Stimulated activated naive CD8-positive, alpha-beta T cell treated with anti-CD3 and anti-CD28 coated beads, Interleukin-15, amount 100 ng/mL, for 72 hours (primary cell): ENCODE measurements at regions not wholly inside any gene's neighbourhood (a gene's known extent, or its start where the extent isn't known, plus 50 kb on each side); places are given as distances from the start of the nearest gene placed in this dataset.

Experiments used
- ATAC-seq: fragments of 150-1000 bp; cut with Tn5 transposase; 2 replicates; pipeline ENCODE4 v1.10.0; 2021; ENCODE audit warnings: mild to moderate bottlenecking, moderate library complexity
- DNase-seq, 2 donors: peaks; one replicate each; pipeline ENCODE4 v3.0.0; 2021 to 2022
- H3K27ac Mint-ChIP-seq, 2 donors: one replicate each; pipeline ENCODE4 v1.8.0; 2022; ENCODE audit warnings: mild to moderate bottlenecking in 2 of 2, mixed read lengths in 2 of 2, moderate library complexity in 2 of 2
- H3K27me3 Mint-ChIP-seq: one replicate; pipeline ENCODE4 v1.8.0; 2022; ENCODE audit warnings: mixed read lengths
- H3K4me1 Mint-ChIP-seq: one replicate; pipeline ENCODE4 v1.8.0; 2022; ENCODE audit warnings: mild to moderate bottlenecking, mixed read lengths
- H3K4me3 Mint-ChIP-seq, 2 donors: one replicate each; pipeline ENCODE4 v1.8.0; 2022; ENCODE audit warnings: mild to moderate bottlenecking in 2 of 2, mixed read lengths in 2 of 2, moderate library complexity in 1 of 2
- H3K9me3 Mint-ChIP-seq, 2 donors: one replicate each; pipeline ENCODE4 v1.8.0; 2022; ENCODE audit warnings: mixed read lengths in 2 of 2

DNA sequence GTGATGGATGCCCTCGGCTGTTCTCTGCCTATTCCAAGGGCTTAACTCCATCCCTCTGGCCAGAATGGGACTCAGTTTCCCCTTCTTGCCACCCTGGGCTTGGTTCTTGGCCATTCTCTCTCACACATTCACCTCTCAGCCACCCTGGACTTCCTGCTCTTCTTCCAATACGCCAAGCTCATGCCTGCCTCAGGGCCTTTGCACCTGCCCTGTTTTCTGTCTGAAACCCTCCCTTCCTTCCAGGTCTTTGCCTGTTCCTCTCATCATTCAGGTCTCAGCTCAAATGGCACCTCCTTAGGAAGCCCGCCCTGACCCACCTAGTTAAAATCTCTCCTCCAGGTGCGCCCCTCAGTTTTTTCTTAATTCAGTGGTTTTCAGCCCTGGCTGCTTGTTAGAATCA is 76.6 kb upstream of the TP53I11 start:
- DNase-seq, result no peak
- no peaks in the 10 kb centered on the region for H3K9me3 Mint-ChIP-seq
- H3K4me1 Mint-ChIP-seq, result peaks cover 13% of the 10 kb centered on the region
- peaks cover under 1% of the 10 kb centered on the region for H3K27me3 Mint-ChIP-seq
- ATAC-seq, result no peak
- H3K4me3 Mint-ChIP-seq, result no peak overlapping the region
- H3K27ac Mint-ChIP-seq, result no peak overlapping the region

DNA sequence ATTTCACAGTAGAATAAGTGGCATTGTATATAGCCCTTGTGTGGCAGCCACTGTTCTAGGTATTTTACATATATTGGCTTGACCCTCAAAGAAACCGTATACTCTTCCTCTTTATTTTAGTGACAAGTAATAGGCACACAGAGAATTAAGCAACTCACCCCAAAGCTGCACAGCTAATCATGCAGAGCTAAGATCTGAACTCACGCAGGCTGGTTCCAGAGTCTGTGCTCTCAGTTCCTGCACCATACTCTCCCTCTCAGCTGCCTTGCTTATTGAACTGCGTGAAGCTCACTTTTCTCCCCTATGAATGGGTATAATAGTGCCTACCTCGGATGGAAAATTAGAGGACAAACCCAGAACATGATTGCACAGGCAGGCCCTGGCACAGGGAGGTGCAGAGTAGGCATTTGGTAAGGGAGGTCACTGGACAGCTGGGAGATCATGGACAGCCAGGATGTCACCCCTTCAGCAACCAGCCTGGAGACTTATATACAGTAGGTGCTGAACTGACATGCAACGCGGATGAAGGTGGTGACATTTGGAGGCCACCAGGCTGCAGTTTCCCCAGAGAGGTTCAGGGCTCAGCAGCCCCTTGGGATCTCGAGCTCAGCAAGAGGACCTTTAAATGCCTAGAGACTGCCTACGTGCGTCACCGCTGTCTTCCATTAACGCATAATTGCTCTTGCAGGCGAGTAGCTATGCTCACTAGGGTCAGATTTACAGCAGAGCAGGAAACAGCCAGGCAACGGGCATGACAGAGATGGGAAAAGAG is 78.4 kb upstream of the TP53I11 start:
- Mint-ChIP-seq H3K27me3 (peaks cover 7% of the 10 kb centered on the region), H3K27ac (no peak overlapping the region), H3K4me3 (no peak overlapping the region), H3K4me1 (peaks cover 17% of the 10 kb centered on the region), H3K9me3 (no peaks in the 10 kb centered on the region)
- ATAC-seq (no peak), DNase-seq (no peak)

DNA sequence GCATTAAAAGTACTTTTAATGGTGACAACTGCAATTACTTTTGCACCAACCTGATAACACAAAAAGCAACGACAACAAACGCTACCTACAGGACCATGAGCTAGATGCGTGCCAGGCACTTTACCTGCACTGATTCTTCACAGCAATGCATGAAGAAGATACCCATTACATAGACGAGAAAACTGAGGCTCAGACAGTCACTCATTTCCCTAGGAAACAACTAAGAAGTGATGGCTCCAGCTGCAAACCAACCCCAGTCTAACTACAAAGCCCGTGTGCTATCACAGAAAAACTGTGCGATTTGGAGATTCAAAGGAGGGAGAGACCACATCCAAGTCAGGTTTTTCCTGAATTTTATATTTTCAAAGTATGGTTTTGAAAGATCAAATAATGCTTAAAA is 80.1 kb upstream of the TP53I11 start:
- ATAC-seq (no peak), DNase-seq (no peak)
- H3K4me3 Mint-ChIP-seq, result no peak overlapping the region
- H3K27me3 Mint-ChIP-seq, result peaks cover 7% of the 10 kb centered on the region
- no peaks in the 10 kb centered on the region for H3K9me3 Mint-ChIP-seq
- H3K27ac Mint-ChIP-seq, result no peak overlapping the region
- H3K4me1 Mint-ChIP-seq, result peaks cover 11% of the 10 kb centered on the region

DNA sequence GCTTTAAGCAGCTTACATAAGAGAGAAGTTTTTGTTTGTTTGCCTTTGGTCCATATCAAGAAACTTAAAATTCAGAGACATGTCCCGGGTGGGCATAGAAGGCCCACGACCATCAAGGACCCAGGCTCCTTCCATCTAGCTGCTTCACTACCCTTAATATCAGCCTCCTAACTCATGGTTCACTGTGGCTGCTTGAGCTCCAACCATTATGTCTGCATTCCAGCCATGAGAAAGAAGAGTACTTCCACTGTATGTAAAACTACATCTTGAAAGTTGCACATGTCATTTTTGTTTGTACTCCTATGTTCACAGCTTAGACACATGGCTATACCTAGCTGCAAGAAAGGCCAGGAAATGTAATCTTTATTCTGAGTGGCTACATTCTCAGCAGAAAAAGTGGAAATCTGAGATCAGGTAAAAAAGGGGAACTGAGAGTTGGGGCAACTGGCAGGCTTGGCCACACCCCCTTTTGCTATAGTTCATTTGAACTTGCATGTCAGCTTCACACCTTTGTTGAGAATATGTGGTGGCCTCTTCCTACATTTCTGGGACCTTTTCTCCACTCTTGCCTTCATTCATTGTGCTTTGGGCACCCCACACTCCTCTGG is 81.3 kb upstream of the TP53I11 start:
- Mint-ChIP-seq H3K4me3 (no peak overlapping the region), H3K27ac (no peak overlapping the region), H3K27me3 (peaks cover 7% of the 10 kb centered on the region), H3K4me1 (peaks cover 4% of the 10 kb centered on the region), H3K9me3 (peaks cover 0 to 2% of the 10 kb centered on the region in 2 donors)
- no peak for ATAC-seq
- no peak for DNase-seq

DNA sequence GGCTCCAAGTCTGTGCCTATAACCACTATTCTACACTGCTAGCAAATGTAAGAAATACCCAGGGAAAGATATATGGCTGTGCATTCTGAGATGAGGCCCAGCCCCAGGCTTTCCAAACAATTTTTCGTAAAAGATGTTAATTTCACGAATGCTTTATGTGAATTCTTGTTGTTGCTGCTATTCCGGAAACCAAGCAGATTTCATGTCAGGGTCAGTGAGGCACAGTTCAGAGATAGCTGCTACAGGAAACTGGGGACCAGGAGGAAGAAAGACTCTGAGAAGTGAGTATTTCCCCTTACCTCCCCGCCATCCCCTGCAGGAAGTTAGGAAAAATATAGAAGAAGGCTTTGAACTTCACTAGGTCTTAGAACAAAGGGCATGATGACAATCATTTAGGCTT is 84.7 kb upstream of the TP53I11 start:
- Mint-ChIP-seq H3K27me3 (peaks cover 7% of the 10 kb centered on the region), H3K9me3 (peaks cover 3 to 19% of the 10 kb centered on the region in 2 donors), H3K4me1 (peaks cover 4% of the 10 kb centered on the region), H3K27ac (no peak overlapping the region), H3K4me3 (no peak overlapping the region)
- no peak for DNase-seq
- no peak for ATAC-seq

DNA sequence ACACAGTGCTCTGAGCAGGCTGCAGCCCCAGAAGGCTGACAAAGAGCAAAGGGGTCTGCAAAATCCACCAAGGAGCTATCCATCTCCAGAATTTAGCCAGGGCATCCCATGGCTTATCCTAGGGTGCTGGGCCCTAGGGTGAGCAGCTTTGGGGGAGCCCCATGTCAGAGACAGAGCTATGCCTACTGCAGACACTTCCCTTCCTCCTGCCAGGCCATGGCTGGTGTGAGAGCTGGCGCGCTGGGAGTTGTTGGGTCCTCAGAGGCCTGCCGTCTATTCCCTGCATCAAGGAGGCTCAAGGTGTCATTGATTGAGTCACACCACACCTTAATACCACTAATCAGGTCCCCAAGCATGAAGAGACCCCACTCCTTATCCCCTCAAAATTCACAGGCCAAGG is 85.3 kb upstream of the TP53I11 start:
- ATAC-seq, result no peak
- no peak for DNase-seq
- Mint-ChIP-seq H3K27ac (no peak overlapping the region), H3K4me3 (no peak overlapping the region), H3K4me1 (peaks cover 4% of the 10 kb centered on the region), H3K27me3 (peaks cover 7% of the 10 kb centered on the region), H3K9me3 (peaks cover 3 to 19% of the 10 kb centered on the region in 2 donors)

DNA sequence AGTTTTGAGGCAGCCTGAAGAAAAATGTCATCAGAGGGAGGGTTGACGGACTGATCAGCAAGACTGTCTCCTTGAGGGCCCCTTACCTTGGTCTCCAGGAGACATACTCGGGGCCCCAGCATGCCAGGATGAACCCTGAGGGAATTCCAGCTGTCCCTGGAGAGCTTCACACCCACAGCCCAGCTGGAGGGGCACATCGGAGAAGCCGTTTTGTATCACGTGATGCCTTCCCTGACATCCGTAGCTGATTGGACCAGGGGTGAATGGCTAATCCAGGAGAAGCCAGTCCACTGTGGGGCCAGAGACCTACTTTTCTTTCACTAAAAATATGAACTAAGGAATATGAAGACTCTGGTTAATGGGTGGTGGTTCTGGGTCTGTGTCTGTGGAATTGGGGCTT is 86.0 kb upstream of the TP53I11 start:
- DNase-seq, result no peak
- Mint-ChIP-seq H3K9me3 (peaks cover 3 to 19% of the 10 kb centered on the region in 2 donors), H3K4me3 (no peak overlapping the region), H3K27ac (no peak overlapping the region), H3K27me3 (peaks cover 7% of the 10 kb centered on the region), H3K4me1 (peaks cover 4% of the 10 kb centered on the region)
- ATAC-seq, result no peak

DNA sequence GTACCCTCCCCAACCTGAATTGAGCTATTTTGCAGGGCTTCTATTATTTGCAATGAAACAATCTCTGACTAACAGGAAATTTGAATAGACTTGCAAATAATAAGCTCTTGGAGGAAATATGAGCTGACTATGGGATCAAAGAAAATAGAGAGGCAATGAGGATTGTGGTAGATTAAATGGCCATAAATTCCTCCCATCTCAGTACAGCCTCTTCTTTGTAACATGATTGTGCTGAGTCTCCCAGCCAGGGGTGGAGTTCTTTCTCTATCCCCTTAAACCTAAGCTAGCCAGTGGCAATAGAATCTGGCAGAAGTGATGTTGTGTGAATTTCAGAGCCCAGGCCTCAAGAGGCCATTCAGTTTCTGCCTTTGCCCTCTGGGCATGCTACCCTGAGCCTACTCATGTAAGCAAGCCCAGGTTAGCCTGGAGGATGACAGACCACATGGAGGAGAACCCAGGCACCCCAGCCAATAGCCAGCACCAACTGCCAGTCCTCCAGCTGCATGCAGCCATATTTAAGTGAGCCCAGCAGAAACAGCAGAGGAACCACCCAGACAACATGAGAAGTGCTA is 86.8 kb upstream of the TP53I11 start:
- ATAC-seq (no peak), DNase-seq (no peak)
- Mint-ChIP-seq H3K4me1 (peaks cover 1% of the 10 kb centered on the region), H3K27ac (no peak overlapping the region), H3K27me3 (peaks cover 4% of the 10 kb centered on the region), H3K4me3 (no peak overlapping the region), H3K9me3 (peaks cover 3 to 19% of the 10 kb centered on the region in 2 donors)

DNA sequence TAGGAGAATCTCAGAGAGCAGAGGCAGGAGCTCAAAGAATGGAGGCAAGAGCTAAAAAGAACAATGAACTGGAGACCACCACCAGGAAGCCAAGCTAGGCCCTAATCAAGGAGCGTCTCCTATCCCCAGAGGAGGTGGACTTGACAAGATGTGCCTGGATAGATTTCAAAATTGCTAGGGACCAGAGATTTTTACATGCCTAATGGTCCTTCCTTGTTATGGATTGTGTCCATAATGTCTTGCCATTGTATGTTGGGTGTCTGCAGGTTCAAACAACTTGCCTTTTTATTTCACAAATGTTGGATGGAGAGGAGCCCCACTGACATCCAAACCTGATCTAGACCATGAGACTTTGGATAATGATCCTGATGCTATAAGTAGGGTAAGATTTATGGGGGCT is 88.2 kb upstream of the TP53I11 start:
- H3K4me3 Mint-ChIP-seq, result no peak overlapping the region
- peaks cover 3 to 19% of the 10 kb centered on the region in 2 donors for H3K9me3 Mint-ChIP-seq
- no peak for ATAC-seq
- no peaks in the 10 kb centered on the region for H3K27me3 Mint-ChIP-seq
- H3K4me1 Mint-ChIP-seq, result no peaks in the 10 kb centered on the region
- no peak for DNase-seq
- no peak overlapping the region for H3K27ac Mint-ChIP-seq

DNA sequence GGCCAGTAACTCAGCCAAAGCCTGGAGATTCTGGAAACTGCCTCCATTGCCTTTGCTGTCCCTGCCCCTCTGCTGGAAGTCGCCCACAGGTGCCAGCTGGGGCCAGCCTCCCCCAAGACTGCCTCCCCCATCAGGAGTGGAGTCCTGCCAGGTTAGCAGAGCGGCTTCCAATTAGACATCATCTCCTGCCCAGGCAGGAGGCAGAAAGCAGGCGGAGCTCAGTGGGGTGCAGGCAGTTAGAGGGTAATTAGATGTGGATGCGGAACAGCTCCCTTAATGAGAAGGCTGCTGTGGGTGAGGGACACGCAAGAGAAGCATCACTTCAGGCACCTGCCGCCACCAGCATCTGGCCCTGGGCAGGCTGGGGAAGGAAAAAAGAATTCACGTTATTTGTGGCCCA is 90.9 kb upstream of the TP53I11 start:
- DNase-seq, result no peak
- Mint-ChIP-seq H3K9me3 (peaks cover 3 to 19% of the 10 kb centered on the region in 2 donors), H3K27ac (no peak overlapping the region), H3K27me3 (no peaks in the 10 kb centered on the region), H3K4me3 (no peak overlapping the region), H3K4me1 (peaks cover 9% of the 10 kb centered on the region)
- no peak for ATAC-seq

DNA sequence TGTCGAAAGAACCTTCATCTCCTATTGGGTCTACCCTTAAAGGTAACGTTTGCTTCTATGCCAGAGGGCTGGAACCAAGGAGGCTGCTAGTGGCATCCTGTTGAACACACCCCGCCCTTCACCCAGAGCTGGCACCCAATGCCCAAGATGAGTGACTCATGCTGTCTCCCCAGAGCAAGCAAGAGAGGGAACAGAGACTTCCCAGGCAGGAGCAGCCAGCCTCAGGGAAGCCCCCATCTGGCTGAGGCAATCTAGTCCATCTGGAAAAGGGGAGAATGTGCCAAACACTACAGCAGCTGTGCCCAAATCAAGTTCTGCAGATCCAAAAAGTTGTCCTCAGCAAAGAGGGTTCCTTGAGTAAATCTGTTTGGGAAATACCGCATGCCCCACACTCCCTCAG is 91.9 kb upstream of the TP53I11 start:
- ATAC-seq, result no peak

DNA sequence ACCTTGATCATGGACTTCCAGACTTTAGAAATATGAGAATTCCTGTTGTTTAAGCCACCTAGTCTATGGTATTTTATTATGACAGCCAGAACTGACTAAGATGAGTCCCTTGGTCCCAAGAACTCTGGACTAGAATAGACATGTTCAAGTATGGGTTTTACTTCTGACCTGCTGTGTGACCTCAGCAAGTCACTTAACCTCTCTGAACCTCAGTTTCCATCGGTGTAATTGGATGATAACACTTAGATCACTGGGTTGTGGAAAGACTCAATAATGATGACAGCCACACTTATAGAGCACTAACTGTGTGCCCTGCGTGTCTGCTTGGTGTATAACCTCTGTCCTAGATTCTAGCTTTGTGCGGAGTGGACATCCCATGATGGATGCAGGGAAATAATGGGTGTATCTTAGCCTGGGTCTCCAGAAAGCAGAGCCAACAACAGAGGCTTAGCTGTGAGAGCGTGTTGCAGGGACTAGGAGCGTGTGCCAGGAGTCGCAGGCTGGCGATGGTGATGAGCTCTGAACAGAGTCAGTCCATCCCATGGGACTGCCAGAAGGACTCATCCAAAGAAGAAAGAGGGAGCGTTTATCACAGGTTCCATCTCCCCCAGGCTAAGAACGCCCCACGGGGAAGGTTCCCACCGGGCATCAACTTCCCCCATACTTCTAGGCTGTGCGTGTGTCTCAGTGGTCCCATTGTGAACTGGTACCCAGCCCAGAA is 93.2 kb upstream of the TP53I11 start:
- Mint-ChIP-seq H3K9me3 (peaks cover 0 to 6% of the 10 kb centered on the region in 2 donors), H3K4me3 (no peak overlapping the region), H3K4me1 (peaks cover 9% of the 10 kb centered on the region), H3K27ac (no peak overlapping the region), H3K27me3 (no peaks in the 10 kb centered on the region)
- no peak for DNase-seq
- ATAC-seq, result no peak

More for the DNA sequence above, 91.9 kb upstream of the TP53I11 start:
- no peak overlapping the region for H3K27ac Mint-ChIP-seq
- H3K27me3 Mint-ChIP-seq, result no peaks in the 10 kb centered on the region
- no peak for DNase-seq
- H3K4me1 Mint-ChIP-seq, result peaks cover 9% of the 10 kb centered on the region
- H3K9me3 Mint-ChIP-seq, result peaks cover 0 to 19% of the 10 kb centered on the region in 2 donors
- no peak overlapping the region for H3K4me3 Mint-ChIP-seq

DNA sequence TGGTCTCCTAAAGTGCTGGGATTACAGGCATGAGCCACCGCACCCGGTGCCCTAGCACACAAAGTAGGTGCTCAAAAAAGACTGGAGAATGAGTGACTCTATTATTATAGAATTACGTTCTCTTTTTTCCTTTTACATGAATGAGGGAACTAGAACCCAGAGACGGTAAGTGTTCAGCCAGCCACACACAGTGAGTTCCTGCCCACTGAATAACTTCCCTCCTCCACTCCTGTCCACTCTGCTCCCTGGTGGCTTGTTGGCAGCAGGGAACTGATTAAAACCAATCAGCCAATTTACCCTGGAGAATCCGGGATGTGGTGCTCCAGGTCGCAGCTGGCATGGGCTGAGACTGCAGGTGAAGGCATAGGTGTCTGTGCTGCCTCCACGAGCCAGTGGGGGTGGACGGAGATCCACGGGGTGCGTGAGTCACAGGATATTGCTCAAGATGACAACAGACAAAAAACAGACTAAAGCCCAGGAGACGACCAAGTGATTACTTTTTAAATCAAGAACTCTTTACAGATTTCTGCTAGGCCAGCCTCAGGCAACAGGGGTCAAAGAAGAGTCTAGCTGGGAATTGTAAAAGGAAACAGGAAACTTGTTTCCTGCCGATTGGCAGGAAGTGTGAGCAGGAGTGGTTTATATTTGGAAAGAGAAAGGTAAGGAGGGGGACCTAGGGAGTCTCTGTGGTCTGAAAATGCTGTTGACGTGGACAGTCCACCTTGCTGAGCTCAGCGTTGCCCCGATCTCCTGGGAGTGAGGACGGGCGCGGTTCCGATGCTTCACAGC is 95.2 kb upstream of the TP53I11 start:
- DNase-seq (no peak), ATAC-seq (peak; percentile 45)
- H3K27ac Mint-ChIP-seq, result peak overlapping the region; percentile 85 to 89
- H3K27me3 Mint-ChIP-seq, result no peaks in the 10 kb centered on the region
- H3K4me3 Mint-ChIP-seq, result no peak overlapping the region
- H3K9me3 Mint-ChIP-seq, result no peaks in the 10 kb centered on the region
- peaks cover 9% of the 10 kb centered on the region for H3K4me1 Mint-ChIP-seq

DNA sequence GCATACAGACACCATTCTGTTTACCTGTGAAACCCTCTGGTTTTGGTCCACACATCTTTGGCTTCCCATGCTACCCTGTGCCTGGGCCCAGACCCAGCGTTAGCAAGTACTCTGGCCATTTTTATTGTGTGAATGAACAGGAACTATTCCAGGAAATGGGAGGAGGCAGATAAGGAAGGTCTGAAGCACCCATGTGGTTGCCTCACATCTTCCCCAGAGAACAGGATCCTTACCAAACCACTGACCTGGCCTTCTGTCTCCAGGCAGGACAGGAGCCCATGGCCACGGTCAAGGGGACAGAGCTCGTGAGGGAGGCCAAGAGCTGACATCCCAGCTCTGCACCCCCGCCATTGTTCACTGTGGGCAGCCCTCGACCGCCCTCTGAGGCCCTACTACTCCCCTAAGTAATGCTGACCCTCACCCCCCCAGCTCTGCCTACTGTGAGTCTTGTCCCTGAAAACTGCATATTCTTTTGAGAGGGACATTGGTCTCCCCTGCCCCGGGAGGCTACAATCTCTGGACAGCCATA is 97.7 kb upstream of the TP53I11 start:
- peaks cover 9% of the 10 kb centered on the region for H3K4me1 Mint-ChIP-seq
- no peaks in the 10 kb centered on the region for H3K27me3 Mint-ChIP-seq
- DNase-seq (no peak), ATAC-seq (no peak)
- H3K4me3 Mint-ChIP-seq, result no peak overlapping the region
- H3K9me3 Mint-ChIP-seq, result no peaks in the 10 kb centered on the region
- peak overlapping the region in 1 of 2 donors; percentile 90 for H3K27ac Mint-ChIP-seq
